ENCODE measurements at regions not wholly inside any gene's neighbourhood (a gene's known extent, or its start where the extent isn't known, plus 50 kb on each side); places are given as distances from the start of the nearest gene placed in this dataset.

GRCh38 chr4:174086829-174087799, 196.4 kb downstream of the FBXO8 start (continued):
- TF ChIP-seq JUN (IDR thresholded peaks at IDR 0.05; ENCODE audit: low read depth, low read length), result no peak
- no peak for TF ChIP-seq RBBP5 (IDR thresholded peaks at IDR 0.05; ENCODE audit: borderline replicate concordance, low read depth, low read length)
